SK-N-SH (cell line): ENCODE measurements at regions not wholly inside any gene's neighbourhood (a gene's known extent, or its start where the extent isn't known, plus 50 kb on each side); places are given as distances from the start of the nearest gene placed in this dataset.

Experiments
- CTCF ChIA-PET: fragments of 300-600, 350-600 bp; formaldehyde crosslinking; extraction: SDS; loops from one replicate; lab custom pipeline; 2021; lab: Yijun Ruan, JAX
- POLR2A ChIA-PET: fragments of 350-600 bp; sonication (Branson Sonifier 250); formaldehyde crosslinking; extraction: SDS; loops from one replicate; lab custom pipeline; 2020; ENCODE audit warnings: antibody characterized with exemption, inconsistent platforms; lab: Yijun Ruan, JAX
- DNase-seq: peaks from one replicate; pipeline ENCODE4 v3.0.0; 2012
- H2AFZ ChIP-seq: fragments of 200-600 bp; sonication (generic); 2 replicates; pipeline ENCODE4 v1.8.1; 2016; ENCODE audit warnings: antibody characterized with exemption, mild to moderate bottlenecking, low read depth
- H3F3A ChIP-seq: fragments of 200-600 bp; sonication (generic); replicated peaks from 2 replicates; pipeline ENCODE3; 2016; ENCODE audit warnings: antibody characterized with exemption, mild to moderate bottlenecking; ENCODE audit not compliant: insufficient read depth
- H3K27ac ChIP-seq, 2 experiments: fragments of 200-500 bp in 1 of 2; fragments of 200-600 bp in 1 of 2; sonication (Bioruptor generic) in 1 of 2; sonication (generic), shearing (Covaris generic) in 1 of 2; 2 replicates each; pipeline versions ENCODE4 v1.5.1 to v1.6.1; 2014 to 2016; ENCODE audit warnings: low read depth in 2 of 2, inconsistent platforms in 1 of 2, low read length in 1 of 2, mild to moderate bottlenecking in 1 of 2, mixed read lengths in 1 of 2
- H3K27me3 ChIP-seq: fragments of 200-600 bp; sonication (generic), shearing (Covaris generic); 2 replicates; pipeline ENCODE4 v1.6.1; 2016; ENCODE audit warnings: mixed run types; ENCODE audit not compliant: insufficient read depth
- H3K36me3 ChIP-seq, 2 experiments: fragments of 200-500 bp in 1 of 2; fragments of 200-600 bp in 1 of 2; sonication (Bioruptor generic) in 1 of 2; sonication (generic) in 1 of 2; replicated peaks in 1 of 2; 2 replicates each; pipeline versions ENCODE3 to v1.5.1; 2014 to 2016; ENCODE audit warnings: low read length in 1 of 2, mild to moderate bottlenecking in 1 of 2; ENCODE audit not compliant: insufficient read depth in 2 of 2, control insufficient read depth in 1 of 2
- H3K4me1 ChIP-seq, 2 experiments: fragments of 200-500 bp in 1 of 2; fragments of 200-600 bp in 1 of 2; sonication (Bioruptor generic) in 1 of 2; sonication (generic), shearing (Covaris generic) in 1 of 2; 2 replicates each; pipeline versions ENCODE4 v1.5.1 to v1.6.1; 2014 to 2016; ENCODE audit warnings: low read depth in 1 of 2, low read length in 1 of 2, mixed run types in 1 of 2; ENCODE audit not compliant: insufficient read depth in 2 of 2, control insufficient read depth in 1 of 2
- H3K4me2 ChIP-seq: fragments of 200-600 bp; sonication (generic), shearing (Covaris generic); 2 replicates; pipeline ENCODE4 v1.6.1; 2017; ENCODE audit warnings: mixed run types
- H3K4me3 ChIP-seq, 2 experiments: fragments of 200-500 bp in 1 of 2; fragments of 200-600 bp in 1 of 2; sonication (Bioruptor generic) in 1 of 2; sonication (generic), shearing (Covaris generic) in 1 of 2; 2 replicates each; pipeline versions ENCODE4 v1.5.1 to v1.8.1; 2014 to 2016; ENCODE audit warnings: low read depth in 2 of 2, inconsistent platforms in 1 of 2, low read length in 1 of 2, mild to moderate bottlenecking in 1 of 2, mixed read lengths in 1 of 2, moderate library complexity in 1 of 2
- H3K79me2 ChIP-seq: fragments of 200-600 bp; sonication (generic); 2 replicates; pipeline ENCODE4 v1.8.1; 2017; ENCODE audit warnings: mild to moderate bottlenecking; ENCODE audit not compliant: insufficient read depth
- H3K9ac ChIP-seq: fragments of 200-600 bp; sonication (generic); 2 replicates; pipeline ENCODE4 v1.6.1; 2017; ENCODE audit warnings: mixed run types
- H3K9me2 ChIP-seq: fragments of 200-600 bp; sonication (generic); 2 replicates; pipeline ENCODE4 v1.6.1; 2017; ENCODE audit warnings: mixed run types
- H3K9me3 ChIP-seq: fragments of 200-600 bp; sonication (generic); 2 replicates; pipeline ENCODE4 v1.6.1; 2017; ENCODE audit warnings: mixed run types, mild to moderate bottlenecking, moderate library complexity
- H4K20me1 ChIP-seq: fragments of 200-600 bp; sonication (generic); 2 replicates; pipeline ENCODE4 v1.6.1; 2017; ENCODE audit warnings: mild to moderate bottlenecking, mixed run types; ENCODE audit not compliant: insufficient read depth
- ELF1 ChIP-seq: IDR thresholded peaks from 2 replicates; pipeline ENCODE4 v1.4.0; 2012
- EP300 ChIP-seq, 2 experiments: IDR thresholded peaks; 2 replicates each; pipeline versions ENCODE4 v1.4.0 to v1.6.1; 2012; ENCODE audit warnings: borderline replicate concordance in 1 of 2, low read depth in 1 of 2, low read length in 1 of 2
- EZH2phosphoT487 ChIP-seq: fragments of 200-600 bp; sonication (generic); IDR thresholded peaks from 2 replicates; pipeline ENCODE4 v1.6.1; 2017; ENCODE audit warnings: low read depth, mixed run types, mild to moderate bottlenecking, antibody characterized with exemption, moderate library complexity, borderline replicate concordance
- FOXJ3 ChIP-seq: sonication (generic); formaldehyde crosslinking; IDR thresholded peaks from 2 replicates; pipeline ENCODE4 v1.5.1; 2020; ENCODE audit warnings: mild to moderate bottlenecking, missing genetic modification reagents
- GABPA ChIP-seq: IDR thresholded peaks from 2 replicates; pipeline ENCODE4 v1.4.0; 2012; ENCODE audit warnings: low read depth, mild to moderate bottlenecking
- GATA2 ChIP-seq: sonication (generic); formaldehyde crosslinking; IDR thresholded peaks from 2 replicates; pipeline ENCODE4 v1.5.0; 2020; ENCODE audit warnings: mild to moderate bottlenecking, missing genetic modification reagents
- MAX ChIP-seq: IDR thresholded peaks from 2 replicates; pipeline ENCODE4 v1.4.0; 2012; ENCODE audit warnings: low read depth
- MXI1 ChIP-seq: IDR thresholded peaks from 2 replicates; pipeline ENCODE4 v1.6.1; 2012; ENCODE audit warnings: mild to moderate bottlenecking, low read depth, low read length, improper control_type of control experiment
- NFIC ChIP-seq: IDR thresholded peaks from 2 replicates; pipeline ENCODE4 v1.4.0; 2012; ENCODE audit warnings: borderline replicate concordance
- NRF1 ChIP-seq: IDR thresholded peaks from 2 replicates; pipeline ENCODE4 v1.6.1; 2012; ENCODE audit warnings: low read depth, mild to moderate bottlenecking, low read length
- POLR2AphosphoS5 ChIP-seq: IDR thresholded peaks from 2 replicates; pipeline ENCODE4 v1.6.1; 2012; ENCODE audit warnings: low read depth, low read length
- RAD21 ChIP-seq: IDR thresholded peaks from 2 replicates; pipeline ENCODE4 v1.6.1; 2012; ENCODE audit warnings: mild to moderate bottlenecking, low read length
- RCOR1 ChIP-seq: fragments of 150-350 bp; IDR thresholded peaks from 2 replicates; pipeline ENCODE4 v1.6.1; 2017; ENCODE audit warnings: antibody characterized with exemption, low read length
- RFX5 ChIP-seq: IDR thresholded peaks from 2 replicates; pipeline ENCODE4 v1.6.1; 2012; ENCODE audit warnings: mild to moderate bottlenecking, improper control_type of control experiment, low read length
- SMC3 ChIP-seq: IDR thresholded peaks from 2 replicates; pipeline ENCODE4 v1.6.1; 2012; ENCODE audit warnings: low read depth, low read length, improper control_type of control experiment
- TAF1 ChIP-seq: IDR thresholded peaks from 2 replicates; pipeline ENCODE4 v1.6.1; 2012; ENCODE audit warnings: low read depth, mild to moderate bottlenecking, low read length, moderate library complexity, borderline replicate concordance
- YY1 ChIP-seq: IDR thresholded peaks from 2 replicates; pipeline ENCODE4 v1.4.0; 2012; ENCODE audit warnings: low read depth, mild to moderate bottlenecking
- WGBS: methylation state at CpG from one replicate; pipeline ENCODE4 v1.1.6; 2017; ENCODE audit warnings: low lambda C conversion rate; 5-methylcytosine and 5-hydroxymethylcytosine counted together
- TF ChIP-seq, protein P1 (sequence below): IDR thresholded peaks from 2 replicates; pipeline ENCODE4 v1.6.1; 2012; ENCODE audit warnings: mild to moderate bottlenecking, low read depth, low read length, moderate library complexity
- TF ChIP-seq, protein P2 (sequence below): fragments of 200-600 bp; sonication (generic); IDR thresholded peaks from 2 replicates; pipeline ENCODE4 v1.6.1; 2017; ENCODE audit warnings: antibody characterized with exemption, mild to moderate bottlenecking, moderate library complexity
- TF ChIP-seq, protein P3 (sequence below): fragments of 150-350 bp; IDR thresholded peaks from 2 replicates; pipeline ENCODE4 v1.6.1; 2016; ENCODE audit warnings: mild to moderate bottlenecking, low read depth, low read length
- TF ChIP-seq, protein P4 (sequence below): fragments of 150-350 bp; IDR thresholded peaks from 2 replicates; pipeline ENCODE4 v1.6.1; 2017; ENCODE audit warnings: antibody characterized with exemption, low read length, low read depth, borderline replicate concordance

- no peak for TF ChIP-seq GABPA
- TF ChIP-seq, all 33 proteins: peak for 0
Observed at GRCh38 chr3:46093966-46094365, 66.7 kb upstream of the XCR1 start (continued).

DNA sequence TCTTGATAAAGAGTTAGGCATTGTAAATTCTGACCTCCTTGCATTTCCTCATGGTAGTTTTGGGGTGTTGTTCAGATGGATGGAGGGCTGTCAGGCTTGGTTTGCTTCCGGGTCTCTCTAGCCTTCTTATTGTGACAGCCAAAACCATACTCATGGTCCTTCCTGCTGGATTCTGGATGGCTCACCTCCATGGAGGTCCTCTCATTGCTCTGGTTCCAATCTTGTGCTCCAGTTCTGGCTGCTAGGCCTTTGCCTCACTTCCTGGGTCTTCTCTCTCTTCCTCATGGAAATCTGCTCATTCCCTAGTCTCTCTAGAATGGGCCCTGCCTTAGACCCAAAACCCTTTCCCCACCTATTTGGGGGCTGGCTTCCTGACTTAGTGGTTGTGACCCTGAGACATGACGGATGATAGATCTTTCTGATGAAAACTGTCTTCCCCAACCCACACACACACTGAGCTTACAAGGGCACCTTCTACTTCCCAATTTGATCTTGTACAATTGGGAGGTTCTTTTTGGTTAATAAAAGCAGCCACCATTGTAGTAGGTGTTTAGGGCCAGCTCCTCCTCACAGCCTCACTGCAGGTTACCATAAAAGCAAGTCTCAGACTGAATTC lies 66.2 kb upstream of the XCR1 start:
- 42% methylated on average over 1 of the region's 2 CpGs for WGBS

More for the DNA sequence above, 66.2 kb upstream of the XCR1 start:
- Histone ChIP-seq H2AFZ (no peak overlapping the region), H3K79me2 (no peaks in the 10 kb centered on the region), H3F3A (no peaks in the 10 kb centered on the region), H3K4me1 (no peaks in the 10 kb centered on the region), H4K20me1 (no peaks in the 10 kb centered on the region), H3K4me3 (no peak overlapping the region), H3K9ac (no peak overlapping the region), H3K27me3 (peaks cover 11% of the 10 kb centered on the region; the same call in 1 of the 2 replicates), H3K9me2 (no peaks in the 10 kb centered on the region), H3K9me3 (no peaks in the 10 kb centered on the region), H3K4me2 (no peak overlapping the region), H3K36me3 (no peaks in the 10 kb centered on the region), H3K27ac (no peak overlapping the region)
- DNase-seq = no peak
- ChIA-PET CTCF (interaction anchor here (0.8 to 2.6 kb wide), 3 partner anchors 14 to 154 kb away, joined by 4 to 16 read pairs (median 7); no protein-coding TSS in a partner anchor), POLR2A (no interaction called here)
- TF ChIP-seq, protein P1, sequence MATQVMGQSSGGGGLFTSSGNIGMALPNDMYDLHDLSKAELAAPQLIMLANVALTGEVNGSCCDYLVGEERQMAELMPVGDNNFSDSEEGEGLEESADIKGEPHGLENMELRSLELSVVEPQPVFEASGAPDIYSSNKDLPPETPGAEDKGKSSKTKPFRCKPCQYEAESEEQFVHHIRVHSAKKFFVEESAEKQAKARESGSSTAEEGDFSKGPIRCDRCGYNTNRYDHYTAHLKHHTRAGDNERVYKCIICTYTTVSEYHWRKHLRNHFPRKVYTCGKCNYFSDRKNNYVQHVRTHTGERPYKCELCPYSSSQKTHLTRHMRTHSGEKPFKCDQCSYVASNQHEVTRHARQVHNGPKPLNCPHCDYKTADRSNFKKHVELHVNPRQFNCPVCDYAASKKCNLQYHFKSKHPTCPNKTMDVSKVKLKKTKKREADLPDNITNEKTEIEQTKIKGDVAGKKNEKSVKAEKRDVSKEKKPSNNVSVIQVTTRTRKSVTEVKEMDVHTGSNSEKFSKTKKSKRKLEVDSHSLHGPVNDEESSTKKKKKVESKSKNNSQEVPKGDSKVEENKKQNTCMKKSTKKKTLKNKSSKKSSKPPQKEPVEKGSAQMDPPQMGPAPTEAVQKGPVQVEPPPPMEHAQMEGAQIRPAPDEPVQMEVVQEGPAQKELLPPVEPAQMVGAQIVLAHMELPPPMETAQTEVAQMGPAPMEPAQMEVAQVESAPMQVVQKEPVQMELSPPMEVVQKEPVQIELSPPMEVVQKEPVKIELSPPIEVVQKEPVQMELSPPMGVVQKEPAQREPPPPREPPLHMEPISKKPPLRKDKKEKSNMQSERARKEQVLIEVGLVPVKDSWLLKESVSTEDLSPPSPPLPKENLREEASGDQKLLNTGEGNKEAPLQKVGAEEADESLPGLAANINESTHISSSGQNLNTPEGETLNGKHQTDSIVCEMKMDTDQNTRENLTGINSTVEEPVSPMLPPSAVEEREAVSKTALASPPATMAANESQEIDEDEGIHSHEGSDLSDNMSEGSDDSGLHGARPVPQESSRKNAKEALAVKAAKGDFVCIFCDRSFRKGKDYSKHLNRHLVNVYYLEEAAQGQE = no peak
- TF ChIP-seq, protein P2, sequence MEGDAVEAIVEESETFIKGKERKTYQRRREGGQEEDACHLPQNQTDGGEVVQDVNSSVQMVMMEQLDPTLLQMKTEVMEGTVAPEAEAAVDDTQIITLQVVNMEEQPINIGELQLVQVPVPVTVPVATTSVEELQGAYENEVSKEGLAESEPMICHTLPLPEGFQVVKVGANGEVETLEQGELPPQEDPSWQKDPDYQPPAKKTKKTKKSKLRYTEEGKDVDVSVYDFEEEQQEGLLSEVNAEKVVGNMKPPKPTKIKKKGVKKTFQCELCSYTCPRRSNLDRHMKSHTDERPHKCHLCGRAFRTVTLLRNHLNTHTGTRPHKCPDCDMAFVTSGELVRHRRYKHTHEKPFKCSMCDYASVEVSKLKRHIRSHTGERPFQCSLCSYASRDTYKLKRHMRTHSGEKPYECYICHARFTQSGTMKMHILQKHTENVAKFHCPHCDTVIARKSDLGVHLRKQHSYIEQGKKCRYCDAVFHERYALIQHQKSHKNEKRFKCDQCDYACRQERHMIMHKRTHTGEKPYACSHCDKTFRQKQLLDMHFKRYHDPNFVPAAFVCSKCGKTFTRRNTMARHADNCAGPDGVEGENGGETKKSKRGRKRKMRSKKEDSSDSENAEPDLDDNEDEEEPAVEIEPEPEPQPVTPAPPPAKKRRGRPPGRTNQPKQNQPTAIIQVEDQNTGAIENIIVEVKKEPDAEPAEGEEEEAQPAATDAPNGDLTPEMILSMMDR = no peak
- TF ChIP-seq, protein P3, sequence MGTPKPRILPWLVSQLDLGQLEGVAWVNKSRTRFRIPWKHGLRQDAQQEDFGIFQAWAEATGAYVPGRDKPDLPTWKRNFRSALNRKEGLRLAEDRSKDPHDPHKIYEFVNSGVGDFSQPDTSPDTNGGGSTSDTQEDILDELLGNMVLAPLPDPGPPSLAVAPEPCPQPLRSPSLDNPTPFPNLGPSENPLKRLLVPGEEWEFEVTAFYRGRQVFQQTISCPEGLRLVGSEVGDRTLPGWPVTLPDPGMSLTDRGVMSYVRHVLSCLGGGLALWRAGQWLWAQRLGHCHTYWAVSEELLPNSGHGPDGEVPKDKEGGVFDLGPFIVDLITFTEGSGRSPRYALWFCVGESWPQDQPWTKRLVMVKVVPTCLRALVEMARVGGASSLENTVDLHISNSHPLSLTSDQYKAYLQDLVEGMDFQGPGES = no peak
- TF ChIP-seq RCOR1 (no peak), MAX (no peak), MXI1 (no peak), NFIC (no peak), FOXJ3 (CRISPR knock-in tag) (no peak), EZH2phosphoT487 (no peak), ELF1 (no peak), RAD21 (no peak), YY1 (no peak), TAF1 (no peak), NRF1 (no peak), POLR2AphosphoS5 (no peak), RFX5 (no peak), GATA2 (CRISPR knock-in tag) (no peak), EP300 (IDR thresholded peaks at IDR 0.05; ENCODE audit: borderline replicate concordance in 1 of 2, low read depth in 1 of 2, low read length in 1 of 2) (no peak), SMC3 (no peak)
- TF ChIP-seq, protein P4, sequence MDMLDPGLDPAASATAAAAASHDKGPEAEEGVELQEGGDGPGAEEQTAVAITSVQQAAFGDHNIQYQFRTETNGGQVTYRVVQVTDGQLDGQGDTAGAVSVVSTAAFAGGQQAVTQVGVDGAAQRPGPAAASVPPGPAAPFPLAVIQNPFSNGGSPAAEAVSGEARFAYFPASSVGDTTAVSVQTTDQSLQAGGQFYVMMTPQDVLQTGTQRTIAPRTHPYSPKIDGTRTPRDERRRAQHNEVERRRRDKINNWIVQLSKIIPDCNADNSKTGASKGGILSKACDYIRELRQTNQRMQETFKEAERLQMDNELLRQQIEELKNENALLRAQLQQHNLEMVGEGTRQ = no peak
